Heart left ventricle (tissue), 13 donors: ENCODE measurements at regions not wholly inside any gene's neighbourhood (a gene's known extent, or its start where the extent isn't known, plus 50 kb on each side); places are given as distances from the start of the nearest gene placed in this dataset.

Experiments used
- CTCF ChIP-seq, 12 donors: fragments of 200-600 bp; sonication (generic) in 4 of 12; IDR thresholded peaks; one replicate each; pipeline versions ENCODE4 v1.5.0 to v1.8.0; 2018 to 2022; ENCODE audit warnings: antibody characterized with exemption in 12 of 12, mild to moderate bottlenecking in 5 of 12
- POLR2A ChIP-seq, 2 donors: fragments of 450-650 bp; IDR thresholded peaks; one replicate each; pipeline ENCODE4 v1.6.1; 2017; ENCODE audit warnings: antibody characterized with exemption in 2 of 2, mild to moderate bottlenecking in 2 of 2, moderate library complexity in 2 of 2
- donor health status: ischemic (EF 13 %, LVEDD 7.1; RV severe dilation, severe dysfunction).
- donor health status: DM: no; HTN: yes; CAD: no.
- donor health status: DM: no; HTN: no; CAD: no.
- donor health status: ischemic (EF 25% LVEDD 6.9; RV normal size, moderate dysfunction).
- donor health status: ischemic (EF 25% LVEDD 5.7; RV mildly dilated, moderate dysfunction).
- donor health status: ischemic (EF 35%, LVEDD 5.7; RV mildly dilated, moderate dysfunction).
- donor health status: nonischemic (EF 11% LVEDD 7.7; RV severe dilation, severe dysfunction).
- donor health status: DM: yes; HTN: yes; CAD: no.
- donor health status: PGD.
- donor health status: ischemic (EF 29% LVEDD 5.4; RV normal size, mild dysfunction).
- donor health status: nonischemic (EF 23%, LVEDD 6.1; RV moderate dilation, normal function).

GRCh38 chr16:86211800-86212199 is 298.5 kb upstream of the FOXF1 start:
- no peak for TF ChIP-seq CTCF (IDR thresholded peaks at IDR 0.05)
- TF ChIP-seq POLR2A (IDR thresholded peaks at IDR 0.05), result no peak
